Aorta (tissue), 5 donors: ENCODE measurements at regions not wholly inside any gene's neighbourhood (a gene's known extent, or its start where the extent isn't known, plus 50 kb on each side); places are given as distances from the start of the nearest gene placed in this dataset.

ENCODE experiments used
- ATAC-seq: fragments of 200-7000 bp; cut with Tn5 transposase; one replicate; pipeline ENCODE4 v1.9.1; 2022; ENCODE audit warnings: moderate library complexity; ENCODE audit not compliant: low FRiP score
- DNase-seq, 2 donors: peaks; one replicate each; pipeline ENCODE4 v3.0.0-alpha.2; 2020
- H3K27ac ChIP-seq, 2 donors: one replicate each; pipeline ENCODE4 v1.5.1; 2013; ENCODE audit warnings: low read length in 2 of 2, mild to moderate bottlenecking in 2 of 2, moderate library complexity in 2 of 2, control low read depth in 1 of 2, inconsistent platforms in 1 of 2, low read depth in 1 of 2
- H3K27me3 ChIP-seq, 2 donors: one replicate each; pipeline ENCODE4 v1.6.1; 2013; ENCODE audit warnings: control low read depth in 1 of 2, low read length in 1 of 2, mild to moderate bottlenecking in 1 of 2, moderate library complexity in 1 of 2; ENCODE audit not compliant: insufficient read depth in 2 of 2, control insufficient read depth in 1 of 2
- H3K36me3 ChIP-seq, 2 donors: one replicate each; pipeline ENCODE4 v1.6.1; 2013; ENCODE audit warnings: control low read depth in 1 of 2, low read length in 1 of 2, mild to moderate bottlenecking in 1 of 2; ENCODE audit not compliant: insufficient read depth in 2 of 2, control insufficient read depth in 1 of 2
- H3K4me1 ChIP-seq, 2 donors: one replicate each; pipeline ENCODE4 v1.6.1; 2013; ENCODE audit warnings: low read length in 2 of 2, control low read depth in 1 of 2, mild to moderate bottlenecking in 1 of 2, moderate library complexity in 1 of 2; ENCODE audit not compliant: insufficient read depth in 2 of 2, control insufficient read depth in 1 of 2
- H3K4me3 ChIP-seq, 2 donors: one replicate each; pipeline ENCODE4 v1.5.1; 2013; ENCODE audit warnings: low read length in 2 of 2, control low read depth in 1 of 2, mild to moderate bottlenecking in 1 of 2
- H3K9me3 ChIP-seq: one replicate; pipeline ENCODE4 v1.6.1; 2013; ENCODE audit warnings: mild to moderate bottlenecking, low read length; ENCODE audit not compliant: control insufficient read depth
- WGBS, 2 donors: extraction: QIAGEN DNeasy Blood & Tissue Kit; methylation state at CpG; one replicate each; pipeline ENCODE4 v1.1.7; 2013; 5-methylcytosine and 5-hydroxymethylcytosine counted together
- intact Hi-C, 2 donors: fragments of 100-400 bp; cut with DNase I; formaldehyde crosslinking; loops; one replicate each; pipeline versions ENCODE4 v1.14.2 to v1.15.0; 2022
- donor health status: healthy with polysubstance abuse.
- donor health status: Bipolar disorder and iron deficiency.
- donor health status: DM: no; HTN: no; CAD: no.
- donor health status: DM: no; HTN: no; CAD: no.
- donor health status: DM: yes; HTN: yes; CAD: no.

- Histone ChIP-seq H3K27ac (no peak overlapping the region), H3K4me1 (no peaks in the 10 kb centered on the region), H3K36me3 (no peaks in the 10 kb centered on the region), H3K27me3 (no peaks in the 10 kb centered on the region), H3K4me3 (no peak overlapping the region), H3K9me3 (peaks cover 11% of the 10 kb centered on the region)
- ATAC-seq (no peak), DNase-seq (no peak)
- intact Hi-C loops, result no loop called here
- 83 to 85% methylated on average over 6 of the region's 6 CpGs for WGBS, 2 donors
These were observed 50.8 kb upstream of the CACNA2D3 start for GRCh38 chr3:54071601-54072000.

- Histone ChIP-seq H3K27ac (no peak overlapping the region), H3K27me3 (no peaks in the 10 kb centered on the region), H3K36me3 (no peaks in the 10 kb centered on the region), H3K4me3 (no peak overlapping the region), H3K9me3 (peaks cover 11% of the 10 kb centered on the region), H3K4me1 (no peaks in the 10 kb centered on the region)
- intact Hi-C loops, result no loop called here
- DNase-seq (no peak), ATAC-seq (no peak)
- 80 to 89% methylated on average over 2 of the region's 2 CpGs for WGBS, 2 donors
These were observed 52.4 kb upstream of the CACNA2D3 start for GRCh38 chr3:54069961-54070360.

GRCh38 chr3:54067055-54067698 lies 55.2 kb upstream of the CACNA2D3 start:
- intact Hi-C loops, result no loop called here
- ATAC-seq (no peak), DNase-seq (no peak)
- Histone ChIP-seq H3K9me3 (peaks cover 11% of the 10 kb centered on the region), H3K27me3 (no peaks in the 10 kb centered on the region), H3K4me3 (no peak overlapping the region), H3K36me3 (no peaks in the 10 kb centered on the region), H3K27ac (no peak overlapping the region), H3K4me1 (no peaks in the 10 kb centered on the region)
- 66 to 74% methylated on average over 8 of the region's 8 CpGs for WGBS, 2 donors

GRCh38 chr3:54066253-54066652 lies 56.1 kb upstream of the CACNA2D3 start:
- WGBS, 2 donors, result 87 to 91% methylated on average over 3 of the region's 3 CpGs
- no peak for DNase-seq

GRCh38 chr3:54065586-54065985 lies 56.8 kb upstream of the CACNA2D3 start:
- no peak for DNase-seq
- no peaks in the 10 kb centered on the region for H3K4me1 ChIP-seq
- no peak for ATAC-seq
- H3K27me3 ChIP-seq, result no peaks in the 10 kb centered on the region
- no peak overlapping the region for H3K4me3 ChIP-seq
- H3K27ac ChIP-seq, result no peak overlapping the region
- intact Hi-C loops, result no loop called here
- H3K9me3 ChIP-seq, result peaks cover 7% of the 10 kb centered on the region
- 57 to 58% methylated on average over 4 of the region's 4 CpGs for WGBS, 2 donors
- no peaks in the 10 kb centered on the region for H3K36me3 ChIP-seq

More at GRCh38 chr3:54066253-54066652, 56.1 kb upstream of the CACNA2D3 start:
- H3K4me1 ChIP-seq, result no peaks in the 10 kb centered on the region
- intact Hi-C loops, result no loop called here
- peaks cover 11% of the 10 kb centered on the region for H3K9me3 ChIP-seq
- no peaks in the 10 kb centered on the region for H3K36me3 ChIP-seq
- H3K27ac ChIP-seq, result no peak overlapping the region
- H3K27me3 ChIP-seq, result no peaks in the 10 kb centered on the region
- no peak overlapping the region for H3K4me3 ChIP-seq
- ATAC-seq, result no peak

- ATAC-seq, result no peak
- Histone ChIP-seq H3K4me3 (no peak overlapping the region), H3K4me1 (no peaks in the 10 kb centered on the region), H3K27ac (no peak overlapping the region), H3K36me3 (no peaks in the 10 kb centered on the region), H3K9me3 (peaks cover 3% of the 10 kb centered on the region), H3K27me3 (no peaks in the 10 kb centered on the region)
- DNase-seq, result no peak
- intact Hi-C loops, result no loop called here
- 68 to 81% methylated on average over 4 of the region's 4 CpGs for WGBS, 2 donors
These were observed 57.2 kb upstream of the CACNA2D3 start for GRCh38 chr3:54065140-54065539.

GRCh38 chr3:54064486-54064885 lies 57.9 kb upstream of the CACNA2D3 start:
- H3K9me3 ChIP-seq, result no peaks in the 10 kb centered on the region
- H3K4me3 ChIP-seq, result no peak overlapping the region
- intact Hi-C loops, result no loop called here
- no peak for DNase-seq
- no peak overlapping the region for H3K27ac ChIP-seq
- no peaks in the 10 kb centered on the region for H3K27me3 ChIP-seq
- no peaks in the 10 kb centered on the region for H3K36me3 ChIP-seq
- H3K4me1 ChIP-seq, result no peaks in the 10 kb centered on the region
- 72 to 73% methylated on average over 8 of the region's 8 CpGs for WGBS, 2 donors
- no peak for ATAC-seq

- Histone ChIP-seq H3K4me3 (no peak overlapping the region), H3K9me3 (no peaks in the 10 kb centered on the region), H3K27ac (no peak overlapping the region), H3K36me3 (no peaks in the 10 kb centered on the region), H3K4me1 (no peaks in the 10 kb centered on the region), H3K27me3 (no peaks in the 10 kb centered on the region)
- no peak for ATAC-seq
- no peak for DNase-seq
- 90 to 91% methylated on average over 3 of the region's 3 CpGs for WGBS, 2 donors
- intact Hi-C loops, result no loop called here
These were observed 59.8 kb upstream of the CACNA2D3 start for GRCh38 chr3:54062546-54062945.

- H3K36me3 ChIP-seq, result no peaks in the 10 kb centered on the region
- H3K9me3 ChIP-seq, result peaks cover 1% of the 10 kb centered on the region
- H3K4me3 ChIP-seq, result no peak overlapping the region
- H3K4me1 ChIP-seq, result no peaks in the 10 kb centered on the region
- no peak overlapping the region for H3K27ac ChIP-seq
- WGBS, 2 donors, result 85 to 96% methylated on average over 2 of the region's 2 CpGs
- ATAC-seq (no peak), DNase-seq (no peak)
- intact Hi-C loops, result no loop called here
- no peaks in the 10 kb centered on the region for H3K27me3 ChIP-seq
These were observed 65.8 kb upstream of the CACNA2D3 start for GRCh38 chr3:54056521-54056920.
